ENCODE measurements at regions not wholly inside any gene's neighbourhood (a gene's known extent, or its start where the extent isn't known, plus 50 kb on each side); places are given as distances from the start of the nearest gene placed in this dataset.

DNA sequence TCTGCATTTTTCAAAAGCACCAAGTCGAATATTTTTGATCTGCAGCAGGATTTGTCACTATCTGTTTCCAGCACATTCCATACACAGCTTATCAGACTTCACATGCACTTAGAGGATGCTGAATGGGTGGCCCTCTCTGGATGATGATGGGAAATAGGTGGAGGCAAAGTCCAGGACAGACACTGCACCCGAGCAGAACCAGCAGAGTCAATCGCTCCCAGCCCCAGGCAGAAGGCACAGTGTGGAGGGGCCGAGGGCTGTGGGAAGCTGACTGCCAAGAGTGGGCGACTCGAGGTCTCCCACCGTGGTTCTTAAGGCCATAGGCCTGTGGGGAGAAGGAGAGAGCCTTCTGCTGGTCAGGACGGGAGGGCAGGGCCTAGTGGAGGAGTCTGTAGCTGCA is 490.2 kb upstream of the MGMT start:
- in situ Hi-C loops (cut with MboI; ENCODE audit: low sequenced_read_pairs) = no loop called here

DNA sequence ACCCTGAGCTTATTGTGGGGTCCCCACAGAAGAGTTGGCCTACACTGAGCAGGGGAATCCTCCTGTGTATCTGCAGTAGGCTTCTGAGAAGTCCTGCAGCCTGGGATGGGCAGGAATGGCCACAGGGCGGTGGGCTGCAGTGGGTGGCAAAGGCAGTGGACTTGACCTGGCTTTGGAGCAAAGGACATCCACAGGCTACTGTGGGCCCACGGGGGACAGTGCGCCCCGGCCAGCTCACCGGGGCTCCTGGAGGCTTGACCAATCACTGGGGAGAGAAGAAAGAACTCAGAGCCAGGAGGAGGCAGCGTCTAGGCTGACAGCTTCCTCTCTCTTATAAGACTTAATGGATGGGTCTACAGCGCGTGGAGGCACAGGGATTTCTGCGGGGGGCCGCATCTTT is 488.8 kb upstream of the MGMT start:
- in situ Hi-C loops (cut with MboI; ENCODE audit: low sequenced_read_pairs) = no loop called here

DNA sequence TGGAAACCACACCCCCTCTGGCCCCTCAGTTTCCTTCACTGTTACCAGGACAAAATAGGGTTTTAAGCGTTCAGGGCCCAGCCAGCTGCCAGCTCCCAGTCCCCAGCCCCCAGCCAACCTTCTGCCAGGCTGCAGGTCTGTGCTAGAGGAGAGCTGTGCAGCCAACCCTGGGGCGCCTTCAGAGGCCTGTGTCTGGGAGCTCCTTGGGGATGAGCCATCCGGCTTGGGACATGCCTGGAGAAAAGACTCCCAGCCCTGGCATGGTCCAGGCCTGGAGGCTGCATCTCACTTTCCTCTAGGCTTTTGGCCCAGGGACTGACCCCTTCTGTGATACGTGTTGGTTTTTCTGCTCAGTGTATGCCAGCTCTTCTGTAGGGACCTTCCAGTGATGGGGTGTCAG is 487.6 kb upstream of the MGMT start:
- in situ Hi-C loops (cut with MboI; ENCODE audit: low sequenced_read_pairs) = no loop called here

DNA sequence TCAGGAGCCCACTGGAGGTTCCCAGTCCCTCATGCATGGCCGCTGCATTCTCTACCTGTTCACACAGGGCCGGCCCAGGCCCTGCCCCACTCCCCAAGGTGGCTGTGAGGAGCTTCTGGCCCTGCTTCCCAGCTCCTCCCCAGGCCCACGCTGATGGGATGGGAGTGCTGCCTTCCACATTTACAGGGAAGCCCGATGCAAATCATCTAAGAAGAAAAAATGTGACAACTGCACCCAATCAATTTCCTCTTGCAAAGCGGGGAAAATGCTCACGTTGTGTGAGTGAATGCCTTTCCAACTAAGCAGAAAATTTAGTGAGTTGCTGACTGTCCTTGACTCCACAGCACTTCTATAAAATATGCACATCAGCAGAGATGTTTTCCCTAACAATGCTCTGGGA is 485.8 kb upstream of the MGMT start:
- in situ Hi-C loops (cut with MboI; ENCODE audit: low sequenced_read_pairs) = no loop called here

DNA sequence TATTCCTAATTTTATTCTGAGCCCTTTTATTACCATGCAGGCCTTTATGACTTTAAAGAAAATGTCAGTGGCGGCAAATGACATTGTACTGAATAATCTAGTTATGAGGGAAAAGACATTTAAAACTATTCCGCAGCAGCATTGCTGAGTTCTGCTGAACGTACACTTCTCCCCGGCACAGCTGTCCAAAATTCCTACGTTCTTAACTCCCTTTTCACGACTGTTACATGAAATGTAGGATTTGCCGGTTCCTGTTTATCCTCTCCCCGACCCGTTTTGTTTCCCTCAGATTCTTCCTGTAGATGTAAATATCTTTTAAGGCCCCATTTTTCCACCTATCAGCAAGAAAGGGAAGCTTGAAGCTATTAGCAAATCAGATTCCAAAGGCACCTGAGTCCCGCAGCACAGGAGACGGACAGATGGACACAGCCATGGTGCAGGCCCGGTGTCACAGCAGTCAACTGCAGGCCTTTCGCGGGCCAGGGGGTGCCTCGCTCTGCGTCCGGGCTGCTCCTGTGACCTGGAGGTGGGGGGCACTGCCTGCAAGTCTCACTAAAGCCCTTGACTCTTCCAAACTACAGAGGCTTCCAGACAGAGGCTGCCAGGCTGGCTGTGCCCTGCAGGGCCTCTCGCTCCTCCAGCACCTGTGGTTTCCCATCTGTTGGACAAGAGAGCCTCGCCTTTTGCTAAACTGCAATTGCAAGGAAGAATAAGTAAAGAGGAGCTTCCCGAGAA is 485.0 kb upstream of the MGMT start:
- in situ Hi-C loops (cut with MboI; ENCODE audit: low sequenced_read_pairs) = no loop called here

DNA sequence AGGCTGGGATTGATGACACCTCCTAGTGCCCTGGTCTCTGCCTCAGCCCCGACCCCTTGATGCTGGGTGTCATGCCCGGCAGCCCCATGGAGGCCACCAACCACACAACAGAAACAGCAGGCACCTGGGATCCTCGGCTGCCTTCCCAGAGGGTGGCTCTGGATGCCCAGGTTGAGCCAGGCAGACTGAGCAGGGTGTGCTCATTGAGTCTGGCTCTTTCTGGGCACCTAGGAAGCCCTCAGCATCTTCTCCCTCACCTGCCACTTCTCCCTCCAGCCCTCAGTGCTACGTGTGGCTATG is 484.5 kb upstream of the MGMT start:
- in situ Hi-C loops (cut with MboI; ENCODE audit: low sequenced_read_pairs) = no loop called here

DNA sequence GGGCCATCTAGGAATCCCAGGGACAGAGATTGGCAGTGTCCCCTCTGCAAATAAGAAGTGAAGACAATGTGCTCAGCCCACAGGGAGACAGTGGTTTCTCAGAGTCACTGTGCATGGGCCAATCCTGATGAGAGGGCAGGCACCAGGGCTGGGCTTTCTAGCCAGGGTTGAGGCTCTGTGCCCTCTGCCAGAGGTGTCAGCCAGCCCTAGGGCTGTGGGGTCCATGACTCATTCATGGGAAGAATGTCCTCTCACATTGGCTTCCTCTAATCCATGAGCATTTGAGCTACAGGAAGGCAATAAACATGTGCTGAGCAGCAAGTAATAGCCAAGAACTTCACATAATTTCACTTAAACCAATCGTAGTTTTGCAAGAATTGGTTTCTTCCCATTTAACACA is 482.0 kb upstream of the MGMT start:
- in situ Hi-C loops (cut with MboI; ENCODE audit: low sequenced_read_pairs) = no loop called here

DNA sequence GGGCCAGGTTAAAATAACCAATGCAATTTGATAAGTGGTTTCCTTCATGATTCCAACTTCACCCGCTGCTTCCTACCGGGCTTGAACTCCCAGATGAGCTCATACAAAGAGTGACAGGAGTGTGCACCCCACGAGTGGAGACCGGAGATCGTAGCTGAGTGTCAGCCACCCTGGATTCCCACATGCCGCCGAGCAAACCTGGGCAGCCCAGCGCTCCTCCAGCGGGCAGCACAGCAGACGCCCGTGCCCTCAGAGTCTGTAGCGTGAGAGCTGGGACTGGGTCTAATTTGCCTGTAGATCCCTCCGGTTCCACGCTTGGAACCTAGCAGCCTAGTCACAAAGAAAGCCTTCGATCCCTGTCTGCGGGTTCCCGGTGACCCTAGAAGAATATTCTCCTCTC is 476.1 kb upstream of the MGMT start:
- in situ Hi-C loops (cut with MboI; ENCODE audit: low sequenced_read_pairs) = no loop called here

DNA sequence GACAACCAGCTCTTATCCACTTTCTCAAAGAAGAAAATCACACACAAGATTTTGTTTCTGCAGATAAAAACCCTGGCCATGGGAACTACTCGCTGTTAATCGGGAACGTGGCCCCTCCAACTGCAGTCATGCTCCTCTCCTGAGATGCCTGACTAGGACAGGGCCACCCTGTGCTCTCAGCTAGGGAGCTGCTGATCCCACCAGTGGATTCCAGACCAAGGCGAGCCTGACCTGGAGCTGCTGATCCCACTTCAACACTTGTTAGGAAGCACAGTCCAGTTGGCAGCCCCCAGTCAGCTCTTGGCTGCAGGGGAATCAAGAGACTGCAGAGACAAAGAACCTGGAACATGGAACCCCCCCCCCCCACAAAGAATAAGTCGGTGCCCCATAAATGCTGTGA is 474.3 kb upstream of the MGMT start:
- in situ Hi-C loops (cut with MboI; ENCODE audit: low sequenced_read_pairs) = no loop called here

DNA sequence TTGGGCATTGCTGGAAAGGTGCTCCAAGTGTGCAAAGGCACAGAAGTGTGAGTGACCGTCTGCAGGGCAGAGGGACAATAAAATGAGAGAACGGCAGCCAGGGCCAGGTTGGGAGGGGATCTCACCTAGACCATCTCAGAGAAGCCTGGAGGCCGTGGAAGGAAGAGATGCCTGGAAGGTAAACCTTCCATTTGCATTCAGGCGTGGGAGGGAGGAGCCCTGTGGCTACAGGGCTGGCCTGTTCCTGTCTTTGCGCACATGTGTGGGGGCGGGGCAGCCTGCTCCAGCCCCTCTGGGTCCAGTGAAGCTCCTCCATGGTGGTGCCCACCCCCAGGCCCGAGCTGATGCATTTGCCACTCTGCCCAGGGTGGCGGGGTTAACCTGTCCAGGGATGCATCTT is 473.6 kb upstream of the MGMT start:
- in situ Hi-C loops (cut with MboI; ENCODE audit: low sequenced_read_pairs) = no loop called here

DNA sequence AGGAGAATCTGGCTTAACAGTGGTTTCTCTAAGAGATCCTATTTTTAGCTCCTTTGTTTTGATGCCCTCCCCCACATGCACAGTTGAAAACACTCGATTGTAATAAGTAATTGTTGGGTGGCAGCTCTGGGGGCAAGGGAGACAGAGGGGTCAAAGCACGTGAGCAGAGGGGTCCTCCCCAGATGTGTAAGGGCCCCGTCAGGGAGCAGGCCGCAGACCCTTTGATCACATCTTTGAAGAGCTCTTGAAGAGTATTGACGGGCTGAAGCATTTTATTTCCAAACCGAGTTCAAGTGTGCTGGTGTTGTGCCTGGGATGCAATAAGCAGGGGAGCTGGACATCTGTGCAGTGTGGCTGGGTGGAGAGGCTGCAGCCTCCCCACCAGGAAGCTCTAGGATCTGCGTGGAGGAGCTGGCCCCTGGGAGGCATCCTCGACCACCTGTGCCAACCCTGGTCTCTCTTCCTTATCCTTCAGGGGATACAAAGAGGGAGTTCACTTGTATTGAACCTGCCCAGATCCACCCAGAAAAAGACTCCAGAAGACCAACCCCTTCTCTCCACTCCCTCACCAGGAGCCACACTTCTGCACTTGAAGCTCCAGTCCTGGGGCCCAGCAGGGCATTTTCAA is 473.0 kb upstream of the MGMT start:
- in situ Hi-C loops (cut with MboI; ENCODE audit: low sequenced_read_pairs) = no loop called here

DNA sequence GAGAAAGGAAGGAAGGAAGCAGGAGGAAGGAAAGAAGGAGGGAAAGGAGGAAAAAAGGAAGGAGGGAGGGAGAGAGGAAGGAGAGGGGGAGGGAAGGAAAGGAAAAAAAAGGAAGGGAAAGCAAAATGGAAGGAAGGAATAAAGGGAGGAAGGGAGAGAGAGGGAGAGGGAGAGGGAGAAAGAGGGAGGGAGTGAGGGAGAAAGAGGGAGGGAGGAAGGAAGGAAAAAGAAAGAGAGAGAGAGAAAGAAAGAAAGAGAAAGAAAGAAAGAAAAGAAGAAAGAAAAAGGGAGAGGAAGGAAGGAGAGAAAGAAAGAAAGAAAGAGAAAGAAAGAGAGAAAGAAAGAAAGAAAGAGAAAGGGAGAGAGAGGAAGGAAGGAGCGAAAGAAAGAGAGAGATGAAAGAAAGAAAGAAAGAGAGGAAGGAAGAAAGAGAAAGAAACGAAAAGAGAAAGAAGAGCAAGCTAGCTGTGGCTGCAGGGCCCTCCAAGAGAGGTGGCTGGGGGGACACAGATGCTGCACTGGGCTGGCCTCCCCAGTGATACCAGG is 472.4 kb upstream of the MGMT start:
- in situ Hi-C loops (cut with MboI; ENCODE audit: low sequenced_read_pairs) = no loop called here

DNA sequence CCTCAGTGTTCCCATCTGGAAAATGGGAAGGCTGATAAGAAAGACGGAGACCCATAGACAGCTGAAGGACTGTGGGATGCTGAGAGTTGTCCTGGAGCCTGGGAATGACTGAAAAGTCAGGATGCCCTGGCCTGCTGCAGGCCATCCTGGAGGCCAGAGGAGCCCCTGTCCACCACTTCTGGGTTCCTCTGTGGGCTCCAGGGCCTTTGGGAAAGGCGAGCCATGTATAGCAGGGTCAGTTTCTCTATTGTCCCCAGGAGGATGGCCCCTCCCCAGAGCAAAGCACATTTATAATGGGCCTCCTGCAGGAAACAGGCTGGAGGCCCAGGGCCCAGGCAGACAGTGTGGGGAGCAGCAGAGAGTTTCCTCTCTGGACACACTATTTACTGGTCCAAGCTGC is 471.4 kb upstream of the MGMT start:
- in situ Hi-C loops (cut with MboI; ENCODE audit: low sequenced_read_pairs) = no loop called here

DNA sequence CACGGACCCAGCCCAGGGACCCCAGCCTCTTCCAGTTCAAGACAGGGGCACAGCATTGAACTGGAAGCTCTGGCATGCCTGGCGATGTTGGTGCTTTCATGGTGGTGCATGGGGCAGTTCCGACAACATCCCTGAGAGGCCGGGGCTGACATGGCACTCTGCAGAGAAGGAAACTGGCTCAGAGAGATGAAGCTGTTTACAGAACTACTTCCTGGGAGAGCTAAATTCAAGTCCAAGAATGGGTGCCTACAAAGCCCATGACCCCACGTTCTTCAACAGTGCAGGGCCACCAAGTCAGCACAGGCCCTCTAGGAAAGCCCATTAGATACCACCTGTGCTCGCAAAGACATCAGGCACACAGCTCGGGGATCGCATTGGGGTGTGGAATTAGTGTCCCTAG is 470.9 kb upstream of the MGMT start:
- in situ Hi-C loops (cut with MboI; ENCODE audit: low sequenced_read_pairs) = no loop called here

DNA sequence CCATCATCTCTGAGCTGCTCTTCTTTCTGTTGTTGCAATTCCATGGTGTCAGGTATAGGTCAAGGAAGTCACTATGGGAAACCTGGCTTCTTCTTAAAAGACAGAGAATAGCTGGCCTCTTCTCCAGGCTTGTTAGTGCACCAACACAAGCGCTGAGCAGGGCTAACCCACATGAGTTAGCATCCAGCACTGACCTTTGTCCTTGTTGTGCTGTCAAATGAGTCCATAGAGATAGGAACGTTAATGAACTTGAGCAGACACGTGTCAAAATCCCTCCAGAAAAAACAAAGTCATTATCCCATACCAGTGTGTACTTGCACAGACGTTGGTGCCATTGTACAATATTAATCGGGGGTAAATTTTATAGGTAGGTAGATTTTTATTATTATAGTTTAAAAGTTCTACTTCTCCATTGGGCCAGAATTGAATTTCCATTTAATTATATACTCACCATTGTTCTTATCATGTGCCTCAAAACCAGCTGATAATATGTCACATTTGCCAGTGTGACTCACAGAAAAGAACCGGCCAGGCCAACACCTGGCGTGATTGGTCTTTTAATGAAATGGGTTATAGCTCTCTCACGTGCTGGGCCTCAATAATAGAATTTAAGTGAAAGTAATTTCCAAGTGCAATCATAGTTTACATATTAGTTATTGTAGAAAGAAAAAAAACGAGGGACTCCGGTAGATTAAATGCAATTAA is 468.8 kb upstream of the MGMT start:
- in situ Hi-C loops (cut with MboI; ENCODE audit: low sequenced_read_pairs) = no loop called here

DNA sequence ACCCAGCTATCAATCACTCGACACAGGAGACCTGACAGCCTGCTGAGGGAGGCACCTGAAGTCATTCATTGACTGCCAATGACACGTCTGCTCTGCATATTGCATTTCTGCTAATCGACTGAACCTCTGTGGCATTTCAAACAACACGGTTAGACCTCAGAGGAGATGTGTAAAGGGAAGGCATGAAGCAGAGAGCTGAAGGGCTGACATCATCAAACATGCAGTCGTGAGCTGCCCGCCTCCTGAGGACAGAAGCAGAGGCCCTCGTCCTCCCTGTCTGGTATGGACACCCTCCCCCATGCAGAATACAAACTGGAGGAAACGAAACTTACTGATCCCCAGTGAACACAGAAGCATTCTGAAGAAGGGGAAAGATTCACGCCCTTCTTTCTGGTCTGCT is 462.6 kb upstream of the MGMT start:
- in situ Hi-C loops (cut with MboI; ENCODE audit: low sequenced_read_pairs) = no loop called here

DNA sequence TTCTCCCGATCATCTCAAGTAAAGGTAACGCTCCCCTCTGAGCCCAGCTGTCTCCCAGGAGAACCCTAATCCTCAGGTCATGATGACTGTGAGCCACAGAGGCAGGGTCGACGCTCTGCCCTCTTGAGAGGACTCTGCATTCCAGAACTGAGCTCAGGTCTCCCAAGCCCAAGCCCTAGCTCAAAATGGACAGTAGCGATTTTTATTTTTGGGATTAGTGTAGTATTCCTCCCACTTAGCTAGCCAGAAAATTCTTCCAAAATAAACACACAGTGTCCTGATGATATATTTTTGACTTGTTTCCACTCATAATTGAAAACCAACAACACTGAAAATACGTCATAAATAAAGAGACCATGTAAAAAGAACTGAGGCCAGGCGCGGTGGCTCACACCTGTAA is 462.0 kb upstream of the MGMT start:
- in situ Hi-C loops (cut with MboI; ENCODE audit: low sequenced_read_pairs) = no loop called here

DNA sequence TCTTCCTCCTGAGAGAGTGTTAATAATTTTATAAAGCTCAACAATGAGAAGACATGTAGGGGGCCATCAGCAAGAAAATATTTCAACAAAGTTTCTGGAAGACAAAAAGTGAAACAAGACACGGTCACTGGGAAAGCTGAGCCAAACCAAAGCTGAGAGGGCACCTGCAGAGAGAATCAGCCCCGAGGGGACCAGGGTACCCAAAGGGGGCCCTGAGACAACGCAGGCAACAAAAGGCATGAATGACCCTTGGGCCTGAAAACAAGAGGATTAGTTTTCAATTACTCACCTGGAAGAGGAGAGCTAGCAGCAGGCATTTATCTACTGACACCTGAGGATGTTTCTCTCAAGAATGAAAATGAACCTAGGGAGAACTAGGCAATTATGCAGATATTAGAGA is 461.2 kb upstream of the MGMT start:
- in situ Hi-C loops (cut with MboI; ENCODE audit: low sequenced_read_pairs) = no loop called here

DNA sequence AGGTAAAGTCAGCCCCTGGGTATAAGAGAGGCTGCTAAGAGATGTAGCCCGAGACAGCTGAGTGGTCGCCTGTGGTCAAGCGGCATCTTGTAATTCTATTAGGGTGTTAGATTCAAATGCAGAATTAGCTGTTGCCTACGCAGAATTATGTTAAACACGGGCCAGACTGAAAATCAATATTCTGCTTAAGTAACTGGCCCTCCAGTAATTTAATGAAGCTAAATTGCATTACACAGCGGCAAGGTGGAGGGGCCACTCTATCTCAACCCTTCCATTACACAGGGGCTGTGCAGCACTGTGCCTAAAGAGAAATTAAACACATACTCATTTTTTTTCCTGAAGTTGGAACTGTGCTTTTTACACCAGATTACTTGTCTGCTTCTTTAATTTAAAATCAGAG is 448.5 kb upstream of the MGMT start:
- in situ Hi-C loops (cut with MboI; ENCODE audit: low sequenced_read_pairs) = no loop called here

DNA sequence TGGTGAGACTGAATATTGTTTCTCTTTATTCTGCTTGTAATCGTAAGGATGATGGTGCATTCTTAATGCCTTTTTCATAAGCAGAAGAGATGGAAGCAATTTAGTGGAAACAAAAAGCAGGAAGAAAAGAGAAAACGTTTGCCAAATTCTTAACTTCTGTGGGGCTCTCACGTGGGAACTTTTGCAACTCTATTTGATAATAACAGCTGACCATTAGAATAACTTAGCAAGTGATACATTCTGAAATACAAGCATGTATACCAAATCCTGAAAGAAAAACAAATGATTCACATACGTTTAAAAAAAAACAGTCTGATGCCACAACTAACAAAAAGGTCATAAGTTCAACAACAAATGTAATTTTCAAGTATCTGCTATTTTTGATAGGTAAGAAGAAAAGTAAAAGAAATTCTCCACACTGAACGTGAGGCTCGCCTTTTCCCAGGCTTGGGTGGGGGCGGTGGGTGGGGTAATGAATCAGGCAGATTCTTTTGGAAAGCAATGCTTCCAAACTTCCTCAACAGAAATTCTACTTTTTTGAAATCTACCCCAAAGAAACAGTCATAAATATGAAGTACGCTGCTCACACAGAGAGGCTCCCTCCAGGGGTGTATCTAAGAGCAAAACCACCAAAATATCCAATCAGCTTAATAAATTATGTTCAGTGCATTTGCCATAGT is 446.2 kb upstream of the MGMT start:
- in situ Hi-C loops (cut with MboI; ENCODE audit: low sequenced_read_pairs) = no loop called here

DNA sequence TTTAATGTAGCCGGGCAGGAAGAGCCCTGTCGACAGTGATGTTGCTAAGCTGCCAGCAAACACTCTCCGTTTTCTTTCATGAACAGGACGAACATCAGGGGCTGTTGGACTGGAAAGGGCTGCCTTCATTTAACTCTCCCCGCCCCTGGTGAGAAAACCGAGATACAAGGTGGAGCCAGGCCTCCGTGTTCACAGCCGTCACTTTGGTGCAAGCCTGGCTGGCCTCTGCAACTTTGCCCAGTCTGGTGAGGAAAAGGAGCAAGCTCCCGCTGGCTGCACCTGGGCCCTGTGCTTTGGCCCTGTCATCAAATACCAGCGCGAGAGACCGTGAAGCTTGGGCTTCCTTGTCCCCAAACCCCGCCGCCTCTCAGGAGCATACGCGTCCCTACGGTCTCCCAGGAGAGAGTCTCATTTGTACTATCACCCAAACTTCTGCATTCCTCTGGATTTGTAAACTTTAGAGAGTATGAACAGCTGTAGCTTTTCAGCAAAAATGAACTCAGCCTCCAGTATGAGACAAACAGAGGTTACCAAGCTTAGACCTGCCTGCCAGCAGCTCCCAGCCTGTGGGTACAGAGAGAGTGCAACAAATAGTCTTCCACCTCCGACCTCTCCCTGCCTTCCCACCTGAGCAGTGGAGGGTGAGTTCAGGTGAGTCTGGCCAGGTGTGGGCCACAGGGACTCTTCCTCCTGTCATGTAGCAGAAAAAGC is 445.3 kb upstream of the MGMT start:
- in situ Hi-C loops (cut with MboI; ENCODE audit: low sequenced_read_pairs) = no loop called here
